Retinal pigment epithelial cell (primary cell): ENCODE measurements at regions not wholly inside any gene's neighbourhood (a gene's known extent, or its start where the extent isn't known, plus 50 kb on each side); places are given as distances from the start of the nearest gene placed in this dataset.
A peak's percentile ranks its signal among the peaks of the same experiment; 100 is the strongest.

Source experiments
- DNase-seq: peaks from one replicate; pipeline ENCODE4 v3.0.0-alpha.2; 2010; ENCODE audit warnings: low read depth
- H3K4me3 ChIP-seq: 2 replicates; pipeline ENCODE4 v1.5.1; 2011; ENCODE audit warnings: mild to moderate bottlenecking, low read length, control low read depth, moderate library complexity
- TF ChIP-seq, protein P1 (sequence below): conservative IDR thresholded peaks from 2 replicates; pipeline ENCODE4 v1.5.1; 2011; ENCODE audit warnings: low read depth, low read length, control low read depth, inconsistent platforms

GRCh38 chr11:62030071-62030684, 62.7 kb upstream of the FTH1 start:
- DNase-seq = no peak
- H3K4me3 ChIP-seq = no peak overlapping the region
- TF ChIP-seq, protein P1, sequence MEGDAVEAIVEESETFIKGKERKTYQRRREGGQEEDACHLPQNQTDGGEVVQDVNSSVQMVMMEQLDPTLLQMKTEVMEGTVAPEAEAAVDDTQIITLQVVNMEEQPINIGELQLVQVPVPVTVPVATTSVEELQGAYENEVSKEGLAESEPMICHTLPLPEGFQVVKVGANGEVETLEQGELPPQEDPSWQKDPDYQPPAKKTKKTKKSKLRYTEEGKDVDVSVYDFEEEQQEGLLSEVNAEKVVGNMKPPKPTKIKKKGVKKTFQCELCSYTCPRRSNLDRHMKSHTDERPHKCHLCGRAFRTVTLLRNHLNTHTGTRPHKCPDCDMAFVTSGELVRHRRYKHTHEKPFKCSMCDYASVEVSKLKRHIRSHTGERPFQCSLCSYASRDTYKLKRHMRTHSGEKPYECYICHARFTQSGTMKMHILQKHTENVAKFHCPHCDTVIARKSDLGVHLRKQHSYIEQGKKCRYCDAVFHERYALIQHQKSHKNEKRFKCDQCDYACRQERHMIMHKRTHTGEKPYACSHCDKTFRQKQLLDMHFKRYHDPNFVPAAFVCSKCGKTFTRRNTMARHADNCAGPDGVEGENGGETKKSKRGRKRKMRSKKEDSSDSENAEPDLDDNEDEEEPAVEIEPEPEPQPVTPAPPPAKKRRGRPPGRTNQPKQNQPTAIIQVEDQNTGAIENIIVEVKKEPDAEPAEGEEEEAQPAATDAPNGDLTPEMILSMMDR = no peak

- no peak for DNase-seq
- TF ChIP-seq, protein P1 = no peak
- no peak overlapping the region for H3K4me3 ChIP-seq
These were observed 59.4 kb upstream of the FTH1 start for GRCh38 chr11:62026739-62027370.

DNA sequence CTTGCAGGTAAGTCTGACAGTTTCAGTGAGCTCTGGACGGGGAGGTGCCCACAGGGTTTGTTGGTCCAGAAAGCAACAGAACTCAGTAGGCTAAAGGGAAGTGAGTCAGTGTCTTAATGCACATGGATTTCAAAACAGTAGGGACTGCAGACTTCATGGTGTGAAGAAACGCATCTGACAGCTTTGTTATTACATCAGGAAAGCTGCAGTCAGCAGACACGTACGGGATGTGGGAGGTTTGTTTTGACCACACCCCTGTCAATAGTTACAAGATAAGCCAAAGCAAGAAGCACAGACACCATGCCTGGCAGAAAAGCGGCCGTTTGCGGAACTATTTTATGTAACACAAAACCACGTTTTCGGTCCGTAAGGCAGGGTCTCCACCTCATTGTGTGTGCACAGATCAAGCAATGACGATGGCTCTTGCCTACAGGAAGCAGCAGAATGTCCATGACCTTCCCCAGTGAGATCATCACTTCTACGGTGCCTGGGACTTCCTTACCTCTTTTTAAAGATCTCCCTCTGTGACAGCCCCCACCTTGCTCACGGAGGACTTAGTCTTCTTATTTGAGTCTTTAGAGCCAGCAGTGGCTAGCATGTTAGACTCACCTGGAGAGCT, 58.2 kb upstream of the FTH1 start:
- DNase-seq = peak; percentile 83
- H3K4me3 ChIP-seq = no peak overlapping the region
- TF ChIP-seq, protein P1 = no peak

DNA sequence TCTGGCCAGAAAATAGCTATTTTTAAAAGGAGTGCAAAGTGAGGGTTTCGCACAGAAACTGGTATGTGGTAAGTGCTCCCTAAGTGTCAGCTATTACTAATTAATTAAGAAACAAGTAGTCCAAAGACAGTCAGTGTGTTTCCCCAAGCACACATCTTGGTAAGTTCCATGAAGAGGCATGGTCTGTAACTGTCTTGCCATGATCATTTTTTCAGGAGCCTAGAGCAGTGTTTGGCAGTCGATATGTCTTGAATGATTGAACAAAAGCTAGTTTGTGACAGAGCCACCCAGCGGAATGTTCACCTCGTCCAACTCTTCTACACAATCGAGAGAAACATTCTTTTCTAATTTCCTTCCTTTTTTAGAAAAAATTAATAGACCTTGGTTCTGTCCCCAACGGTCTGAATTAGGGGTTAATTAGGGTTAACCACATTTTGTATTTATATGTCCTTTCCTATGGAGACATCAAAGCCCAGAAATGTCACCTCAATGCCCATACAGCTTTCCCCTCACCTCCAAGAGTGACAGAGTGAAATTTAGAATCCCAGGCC, 57.6 kb upstream of the FTH1 start:
- H3K4me3 ChIP-seq = no peak overlapping the region
- DNase-seq = no peak

DNA sequence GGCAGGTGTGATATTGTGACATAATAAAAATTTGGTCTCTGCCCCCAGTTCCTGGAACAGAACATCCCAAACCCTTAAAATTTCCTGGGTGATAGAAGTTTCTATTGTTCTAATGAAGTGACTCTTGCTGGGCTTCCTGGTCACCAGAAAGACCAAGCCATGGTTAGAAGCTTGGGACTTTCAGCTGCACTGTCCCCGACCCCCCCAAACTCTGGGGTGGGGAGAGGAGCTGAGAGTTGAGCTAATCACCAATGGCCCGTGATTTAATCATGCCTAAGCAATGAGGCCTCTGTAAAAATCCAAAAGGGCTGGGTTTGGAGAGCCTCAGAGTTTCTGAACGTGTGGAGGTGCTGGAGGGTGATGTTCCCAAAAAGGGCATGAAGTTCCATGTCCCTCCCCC, 54.8 kb upstream of the FTH1 start:
- TF ChIP-seq, protein P1 = no peak
- no peak for DNase-seq
- H3K4me3 ChIP-seq = no peak overlapping the region

More for the DNA sequence above, 57.6 kb upstream of the FTH1 start:
- TF ChIP-seq, protein P1 = no peak

GRCh38 chr11:62020661-62021060, 53.2 kb upstream of the FTH1 start:
- H3K4me3 ChIP-seq = no peak overlapping the region
- DNase-seq = no peak
- TF ChIP-seq, protein P1 = no peak
